ENCODE measurements at regions not wholly inside any gene's neighbourhood (a gene's known extent, or its start where the extent isn't known, plus 50 kb on each side); places are given as distances from the start of the nearest gene placed in this dataset.

GRCh38 chrX:125094901-125095300 is 224.8 kb upstream of the TEX13C start:
- TF ChIP-seq POLR2A (IDR thresholded peaks at IDR 0.05) (no peak), CTCF (IDR thresholded peaks at IDR 0.05) (no peak)

Data from right lobe of liver (tissue), 4 donors.